ENCODE measurements at regions not wholly inside any gene's neighbourhood (a gene's known extent, or its start where the extent isn't known, plus 50 kb on each side); places are given as distances from the start of the nearest gene placed in this dataset.

DNA sequence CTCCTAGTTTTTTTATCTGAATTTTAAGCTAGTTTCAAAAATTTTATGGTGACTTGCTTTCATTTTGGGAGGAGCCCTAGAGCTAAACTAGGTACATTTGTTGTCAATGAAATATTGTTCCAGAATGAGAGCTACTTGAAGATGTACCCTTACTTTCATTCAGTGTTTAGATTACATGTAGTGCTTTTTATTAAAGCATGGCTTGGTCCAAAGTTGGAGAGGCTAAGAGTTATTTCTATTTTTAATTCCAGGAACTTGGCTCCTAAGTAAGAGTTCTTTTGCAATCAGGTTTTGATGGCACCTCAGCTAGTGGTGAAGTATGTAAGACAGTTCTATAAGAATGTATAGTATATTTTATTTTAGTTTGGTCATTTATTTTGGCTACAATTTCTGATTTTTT, 165.5 kb downstream of the PRR32 start:
- CTCF ChIA-PET = no interaction called here
- intact Hi-C loops (cut with micrococcal nuclease) = no loop called here
- Mint-ChIP-seq H3K27me3 (no peaks in the 10 kb centered on the region), H3K4me3 (no peak overlapping the region), H3K27ac (no peak overlapping the region), H3K4me1 (ENCODE audit: low read depth) (no peaks in the 10 kb centered on the region), H3K36me3 (ENCODE audit: low read depth) (no peaks in the 10 kb centered on the region), H3K9me3 (no peaks in the 10 kb centered on the region)
- TF ChIP-seq CTCF (IDR thresholded peaks at IDR 0.05) = no peak
- POLR2A ChIA-PET = no interaction called here
- DNase-seq = no peak
- no peak for ATAC-seq

GRCh38 chrX:126985981-126986380, 166.5 kb downstream of the PRR32 start:
- DNase-seq (no peak), ATAC-seq (no peak)
- Mint-ChIP-seq H3K9me3 (no peaks in the 10 kb centered on the region), H3K27me3 (no peaks in the 10 kb centered on the region), H3K4me3 (no peak overlapping the region), H3K36me3 (ENCODE audit: low read depth) (no peaks in the 10 kb centered on the region), H3K4me1 (ENCODE audit: low read depth) (no peaks in the 10 kb centered on the region), H3K27ac (no peak overlapping the region)
- POLR2A ChIA-PET = no interaction called here
- intact Hi-C loops (cut with micrococcal nuclease) = no loop called here
- CTCF ChIA-PET = no interaction called here
- TF ChIP-seq CTCF (IDR thresholded peaks at IDR 0.05) = no peak

DNA sequence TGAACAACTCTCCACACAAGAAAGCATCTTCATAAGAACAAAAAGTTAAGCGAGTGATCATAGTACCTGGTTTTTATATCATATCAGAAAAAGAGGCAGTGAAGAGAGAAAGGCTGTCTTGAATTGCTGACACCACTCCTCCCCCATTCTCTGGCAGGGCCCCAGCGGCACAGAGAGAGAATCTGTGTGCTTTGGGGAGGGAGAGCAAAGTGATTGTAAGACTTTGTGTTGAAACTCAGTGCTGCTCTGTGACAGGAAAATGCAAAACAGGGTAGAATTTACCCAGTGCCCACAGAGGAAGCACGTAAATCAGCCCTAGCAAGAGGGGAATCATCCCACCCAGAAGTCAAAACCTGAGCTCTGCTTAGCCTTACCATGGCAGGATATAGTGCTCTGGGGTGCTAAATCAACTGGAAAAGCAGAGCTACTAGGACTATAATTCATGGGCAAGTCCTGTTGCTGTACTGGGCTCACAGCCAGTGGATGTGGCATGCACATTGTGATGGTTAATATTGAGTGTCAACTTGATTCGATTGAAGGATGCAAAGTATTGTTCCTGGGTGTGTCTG, 174.6 kb downstream of the PRR32 start:
- Mint-ChIP-seq H3K4me1 (ENCODE audit: low read depth) (no peaks in the 10 kb centered on the region), H3K27me3 (no peaks in the 10 kb centered on the region), H3K27ac (no peak overlapping the region), H3K4me3 (no peak overlapping the region), H3K9me3 (no peaks in the 10 kb centered on the region), H3K36me3 (ENCODE audit: low read depth) (no peaks in the 10 kb centered on the region)
- CTCF ChIA-PET = no interaction called here
- ATAC-seq (no peak), DNase-seq (no peak)
- POLR2A ChIA-PET = no interaction called here
- no peak for TF ChIP-seq CTCF (IDR thresholded peaks at IDR 0.05)
- intact Hi-C loops (cut with micrococcal nuclease) = no loop called here

GRCh38 chrX:127011629-127012028, 192.1 kb downstream of the PRR32 start:
- POLR2A ChIA-PET = no interaction called here
- no peak overlapping the region for H3K27ac Mint-ChIP-seq
- no peaks in the 10 kb centered on the region for H3K36me3 Mint-ChIP-seq (ENCODE audit: low read depth)
- H3K4me3 Mint-ChIP-seq = no peak overlapping the region
- peaks cover 2% of the 10 kb centered on the region for H3K9me3 Mint-ChIP-seq
- intact Hi-C loops (cut with micrococcal nuclease) = no loop called here
- DNase-seq = no peak
- CTCF ChIA-PET = no interaction called here
- no peak for ATAC-seq
- no peak for TF ChIP-seq CTCF (IDR thresholded peaks at IDR 0.05)
- no peaks in the 10 kb centered on the region for H3K4me1 Mint-ChIP-seq (ENCODE audit: low read depth)
- H3K27me3 Mint-ChIP-seq = no peaks in the 10 kb centered on the region

GRCh38 chrX:127025013-127025412, 205.5 kb downstream of the PRR32 start:
- intact Hi-C loops (cut with micrococcal nuclease) = no loop called here
- Mint-ChIP-seq H3K27ac (no peak overlapping the region), H3K36me3 (ENCODE audit: low read depth) (no peaks in the 10 kb centered on the region), H3K9me3 (peaks cover 4% of the 10 kb centered on the region), H3K4me1 (ENCODE audit: low read depth) (no peaks in the 10 kb centered on the region), H3K4me3 (no peak overlapping the region), H3K27me3 (no peaks in the 10 kb centered on the region)
- ChIA-PET POLR2A (no interaction called here), CTCF (no interaction called here)
- ATAC-seq = no peak
- TF ChIP-seq CTCF (IDR thresholded peaks at IDR 0.05) = no peak
- DNase-seq = no peak

Measured in activated CD8-positive, alpha-beta T cell treated with anti-CD3 and anti-CD28 coated beads for 36 hours (primary cell).